ENCODE measurements at regions not wholly inside any gene's neighbourhood (a gene's known extent, or its start where the extent isn't known, plus 50 kb on each side); places are given as distances from the start of the nearest gene placed in this dataset.

DNA sequence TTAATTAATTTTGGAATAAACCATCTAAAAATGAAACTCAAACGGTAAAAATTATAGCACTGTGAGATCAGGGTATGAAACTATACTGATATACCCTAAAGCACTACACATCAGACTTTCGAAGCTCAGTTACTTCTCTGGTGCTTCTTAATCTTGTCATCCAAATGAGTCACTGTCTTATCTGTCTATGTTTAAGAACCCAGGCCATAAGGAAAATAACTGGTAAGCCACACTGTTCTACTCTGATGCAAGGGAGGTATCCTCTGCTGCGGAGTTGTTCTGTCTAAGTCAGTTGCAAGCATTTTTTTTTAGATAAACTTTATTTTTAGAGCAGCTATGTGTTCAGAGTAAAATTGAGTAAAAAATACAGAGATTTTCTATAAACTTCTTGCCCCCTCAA lies 830.8 kb upstream of the POU3F4 start:
- H3K4me1 ChIP-seq (ENCODE audit: control insufficient read depth in 1 of 2, insufficient read depth in 2 of 2, low read length in 2 of 2): no peaks in the 10 kb centered on the region
- no peaks in the 10 kb centered on the region for H3K27me3 ChIP-seq (ENCODE audit: control insufficient read depth in 2 of 2, insufficient read depth in 2 of 2, low read length in 2 of 2)
- Mint-ChIP-seq H3K36me3 (no peaks in the 10 kb centered on the region), H3K4me1 (no peaks in the 10 kb centered on the region), H3K4me3 (no peak overlapping the region), H3K27me3 (ENCODE audit: low read depth in 3 of 3) (no peaks in the 10 kb centered on the region), H3K9me3 (no peaks in the 10 kb centered on the region), H3K27ac (no peak overlapping the region)
- no peak overlapping the region for H2AFZ ChIP-seq (ENCODE audit: insufficient read depth, low read depth, low read length, poor library complexity, severe bottlenecking)
- no peaks in the 10 kb centered on the region for H3K79me2 ChIP-seq (ENCODE audit: insufficient read depth, low read length)
- no peak for DNase-seq
- H4K20me1 ChIP-seq (ENCODE audit: insufficient read depth, low read length): no peaks in the 10 kb centered on the region
- TF ChIP-seq, protein P1, sequence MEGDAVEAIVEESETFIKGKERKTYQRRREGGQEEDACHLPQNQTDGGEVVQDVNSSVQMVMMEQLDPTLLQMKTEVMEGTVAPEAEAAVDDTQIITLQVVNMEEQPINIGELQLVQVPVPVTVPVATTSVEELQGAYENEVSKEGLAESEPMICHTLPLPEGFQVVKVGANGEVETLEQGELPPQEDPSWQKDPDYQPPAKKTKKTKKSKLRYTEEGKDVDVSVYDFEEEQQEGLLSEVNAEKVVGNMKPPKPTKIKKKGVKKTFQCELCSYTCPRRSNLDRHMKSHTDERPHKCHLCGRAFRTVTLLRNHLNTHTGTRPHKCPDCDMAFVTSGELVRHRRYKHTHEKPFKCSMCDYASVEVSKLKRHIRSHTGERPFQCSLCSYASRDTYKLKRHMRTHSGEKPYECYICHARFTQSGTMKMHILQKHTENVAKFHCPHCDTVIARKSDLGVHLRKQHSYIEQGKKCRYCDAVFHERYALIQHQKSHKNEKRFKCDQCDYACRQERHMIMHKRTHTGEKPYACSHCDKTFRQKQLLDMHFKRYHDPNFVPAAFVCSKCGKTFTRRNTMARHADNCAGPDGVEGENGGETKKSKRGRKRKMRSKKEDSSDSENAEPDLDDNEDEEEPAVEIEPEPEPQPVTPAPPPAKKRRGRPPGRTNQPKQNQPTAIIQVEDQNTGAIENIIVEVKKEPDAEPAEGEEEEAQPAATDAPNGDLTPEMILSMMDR (IDR thresholded peaks at IDR 0.05): no peak
- no peak overlapping the region for H3K27ac ChIP-seq (ENCODE audit: low read depth in 1 of 2, low read length in 2 of 2)
- no peaks in the 10 kb centered on the region for H3K36me3 ChIP-seq (replicated peaks in 1 of 2; ENCODE audit: control insufficient read depth in 1 of 2, insufficient read depth in 2 of 2, low read length in 2 of 2)
- no CpG with 5 or more reads among the region's 3 CpGs for WGBS (ENCODE audit: insufficient coverage)
- H3K4me2 ChIP-seq (replicated peaks; ENCODE audit: extremely low read depth, low read length, poor library complexity, severe bottlenecking): no peak overlapping the region
- H3K9ac ChIP-seq (ENCODE audit: insufficient read depth, low read length, poor library complexity, severe bottlenecking): no peak overlapping the region
- no peaks in the 10 kb centered on the region for H3K9me3 ChIP-seq (replicated peaks in 1 of 2; ENCODE audit: control insufficient read depth in 1 of 2, insufficient read depth in 1 of 2, low read length in 2 of 2)
- H3K4me3 ChIP-seq (replicated peaks in 1 of 3; ENCODE audit: low read depth in 2 of 3, low read length in 3 of 3): no peak overlapping the region
- intact Hi-C loops (cut with micrococcal nuclease): no loop called here

DNA sequence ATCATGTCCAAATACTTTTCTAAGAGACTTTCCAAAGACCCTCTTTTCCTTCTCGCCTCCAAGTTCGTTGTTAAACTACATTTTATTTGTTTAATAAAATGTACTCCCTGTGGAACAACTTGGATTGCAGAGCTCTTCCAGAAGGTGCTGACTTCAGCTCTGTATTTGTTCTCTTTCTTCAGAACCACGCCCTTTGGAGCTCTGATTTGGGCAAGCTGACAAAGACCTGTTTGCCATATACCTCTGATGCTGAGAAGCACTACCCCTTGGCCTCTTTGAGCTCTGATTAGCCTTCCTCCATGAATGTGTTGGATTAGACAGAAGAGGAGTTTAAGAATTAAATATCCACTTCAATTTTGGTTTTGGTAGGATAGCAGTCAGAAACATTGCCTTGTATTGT lies 815.1 kb upstream of the POU3F4 start:
- H3K4me3 Mint-ChIP-seq: no peak overlapping the region
- intact Hi-C loops (cut with micrococcal nuclease): no loop called here
- Histone ChIP-seq H3K27ac (ENCODE audit: low read depth in 1 of 2, low read length in 2 of 2) (no peak overlapping the region), H3K4me3 (replicated peaks in 1 of 3; ENCODE audit: low read depth in 2 of 3, low read length in 3 of 3) (no peak overlapping the region), H3K36me3 (replicated peaks in 1 of 2; ENCODE audit: control insufficient read depth in 1 of 2, insufficient read depth in 2 of 2, low read length in 2 of 2) (no peaks in the 10 kb centered on the region), H4K20me1 (ENCODE audit: insufficient read depth, low read length) (no peaks in the 10 kb centered on the region), H3K9ac (ENCODE audit: insufficient read depth, low read length, poor library complexity, severe bottlenecking) (no peak overlapping the region), H3K4me1 (ENCODE audit: control insufficient read depth in 1 of 2, insufficient read depth in 2 of 2, low read length in 2 of 2) (no peaks in the 10 kb centered on the region), H3K9me3 (replicated peaks in 1 of 2; ENCODE audit: control insufficient read depth in 1 of 2, insufficient read depth in 1 of 2, low read length in 2 of 2) (peaks cover 0 to 4% of the 10 kb centered on the region in 2 donors), H3K27me3 (ENCODE audit: control insufficient read depth in 2 of 2, insufficient read depth in 2 of 2, low read length in 2 of 2) (no peaks in the 10 kb centered on the region), H3K79me2 (ENCODE audit: insufficient read depth, low read length) (no peaks in the 10 kb centered on the region), H2AFZ (ENCODE audit: insufficient read depth, low read depth, low read length, poor library complexity, severe bottlenecking) (no peak overlapping the region), H3K4me2 (replicated peaks; ENCODE audit: extremely low read depth, low read length, poor library complexity, severe bottlenecking) (no peak overlapping the region)
- peaks cover 0 to 2% (median 0%) of the 10 kb centered on the region in 3 donors for H3K27me3 Mint-ChIP-seq (ENCODE audit: low read depth in 3 of 3)
- no CpG with 5 or more reads among the region's 3 CpGs for WGBS (ENCODE audit: insufficient coverage)
- no peak overlapping the region for H3K27ac Mint-ChIP-seq
- TF ChIP-seq, protein P1 (IDR thresholded peaks at IDR 0.05): no peak
- no peak for DNase-seq
- no peaks in the 10 kb centered on the region for H3K36me3 Mint-ChIP-seq
- no peaks in the 10 kb centered on the region for H3K4me1 Mint-ChIP-seq
- H3K9me3 Mint-ChIP-seq: peaks cover 0 to 2% (median 0%) of the 10 kb centered on the region in 7 donors
